Thymus (tissue), 11 donors: ENCODE measurements at regions not wholly inside any gene's neighbourhood (a gene's known extent, or its start where the extent isn't known, plus 50 kb on each side); places are given as distances from the start of the nearest gene placed in this dataset.

Experiments used
- DNase-seq, 9 donors: peaks; one replicate each; pipeline ENCODE4 v3.0.0-alpha.2; 2013; ENCODE audit warnings: low spot score in 9 of 9, low read depth in 6 of 9, missing footprints in 1 of 9
- H3K27ac ChIP-seq, 2 donors: one replicate each; pipeline ENCODE4 v1.5.1; 2013; ENCODE audit warnings: control low read depth in 1 of 2, low read depth in 1 of 2, low read length in 1 of 2, mild to moderate bottlenecking in 1 of 2, moderate library complexity in 1 of 2
- H3K27me3 ChIP-seq, 2 donors: one replicate each; pipeline ENCODE4 v1.5.1; 2013; ENCODE audit warnings: low read length in 1 of 2; ENCODE audit not compliant: control insufficient read depth in 2 of 2, insufficient read depth in 1 of 2
- H3K36me3 ChIP-seq, 2 donors: one replicate each; pipeline ENCODE4 v1.5.1; 2013; ENCODE audit warnings: low read length in 1 of 2, mild to moderate bottlenecking in 1 of 2, moderate library complexity in 1 of 2; ENCODE audit not compliant: control insufficient read depth in 2 of 2, insufficient read depth in 2 of 2
- H3K4me1 ChIP-seq, 2 donors: one replicate each; pipeline ENCODE4 v1.5.1; 2013; ENCODE audit warnings: low read length in 2 of 2; ENCODE audit not compliant: control insufficient read depth in 2 of 2, insufficient read depth in 2 of 2
- H3K4me3 ChIP-seq, 2 donors: one replicate each; pipeline ENCODE4 v1.5.1; 2013; ENCODE audit warnings: low read length in 2 of 2, control low read depth in 1 of 2, mild to moderate bottlenecking in 1 of 2
- H3K9me3 ChIP-seq, 2 donors: one replicate each; pipeline ENCODE4 v1.5.1; 2013; ENCODE audit warnings: low read length in 1 of 2, mild to moderate bottlenecking in 1 of 2; ENCODE audit not compliant: control insufficient read depth in 2 of 2, insufficient read depth in 1 of 2
- WGBS: extraction: QIAGEN DNeasy Blood & Tissue Kit; methylation state at CpG from one replicate; pipeline ENCODE4 v1.1.7; 2013; 5-methylcytosine and 5-hydroxymethylcytosine counted together
- donor health status: healthy.

DNA sequence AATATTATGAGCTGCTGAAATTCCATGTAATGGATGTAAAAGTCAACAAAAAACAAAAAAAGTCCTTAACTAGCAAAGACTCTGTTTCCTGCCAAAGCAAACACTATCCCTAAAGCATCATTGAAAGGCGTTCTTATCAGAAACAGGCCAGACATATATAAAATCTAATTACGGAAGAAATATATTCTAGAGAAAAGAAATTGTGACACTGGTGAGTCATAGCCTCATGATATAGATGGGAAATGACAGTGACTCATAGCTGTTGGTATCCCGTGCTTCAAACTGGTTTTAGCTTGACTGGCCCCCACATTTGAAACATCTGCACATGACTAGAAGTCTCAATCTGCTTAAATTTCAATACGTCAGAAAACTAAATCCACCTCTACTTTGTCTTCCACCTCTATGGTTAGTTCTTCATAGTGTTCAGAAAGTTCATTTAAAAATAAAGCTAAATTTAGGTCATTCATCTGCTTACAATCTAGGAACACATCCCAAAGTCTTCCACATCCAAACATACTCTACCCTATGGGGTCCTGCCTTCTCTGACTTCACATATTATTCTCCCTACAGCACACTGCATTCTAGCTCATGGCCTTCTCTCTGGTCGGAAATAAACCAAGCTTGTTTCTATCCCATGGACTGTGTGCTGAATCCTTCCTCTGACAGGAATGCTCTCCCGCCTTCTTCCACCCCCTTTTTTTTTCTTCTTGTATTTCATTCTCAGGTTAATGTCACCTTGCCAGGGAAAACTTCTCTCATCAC is 456.3 kb upstream of the ARRDC4 start:
- WGBS, result 90% methylated on average over 6 of the region's 6 CpGs
- Histone ChIP-seq H3K4me3 (no peak overlapping the region), H3K27me3 (no peaks in the 10 kb centered on the region), H3K36me3 (no peaks in the 10 kb centered on the region), H3K27ac (no peak overlapping the region), H3K9me3 (no peaks in the 10 kb centered on the region), H3K4me1 (no peaks in the 10 kb centered on the region)
- DNase-seq, result no peak

DNA sequence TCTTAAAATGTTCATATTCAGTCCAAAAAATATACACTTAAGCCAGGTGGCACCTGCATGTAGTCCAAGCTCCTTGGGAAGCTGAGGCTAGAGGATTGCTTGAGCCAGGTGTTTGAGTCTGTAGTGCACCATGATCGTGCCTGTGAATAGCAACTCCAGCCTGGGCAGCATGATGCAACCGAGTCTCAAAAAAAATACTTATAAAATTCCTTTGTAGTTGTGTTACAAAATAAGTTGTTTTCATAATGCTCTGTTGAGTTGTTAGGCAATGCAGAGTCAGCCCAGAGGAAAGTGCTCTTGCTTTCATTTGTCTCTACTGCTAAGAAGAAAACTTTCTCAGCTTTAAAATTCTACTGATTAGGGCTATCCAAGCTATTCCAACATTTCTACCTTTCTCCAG is 442.8 kb upstream of the ARRDC4 start:
- Histone ChIP-seq H3K27ac (no peak overlapping the region), H3K36me3 (no peaks in the 10 kb centered on the region), H3K4me1 (no peaks in the 10 kb centered on the region), H3K9me3 (no peaks in the 10 kb centered on the region), H3K27me3 (no peaks in the 10 kb centered on the region), H3K4me3 (no peak overlapping the region)
- 95% methylated on average over 2 of the region's 2 CpGs for WGBS
- no peak for DNase-seq

DNA sequence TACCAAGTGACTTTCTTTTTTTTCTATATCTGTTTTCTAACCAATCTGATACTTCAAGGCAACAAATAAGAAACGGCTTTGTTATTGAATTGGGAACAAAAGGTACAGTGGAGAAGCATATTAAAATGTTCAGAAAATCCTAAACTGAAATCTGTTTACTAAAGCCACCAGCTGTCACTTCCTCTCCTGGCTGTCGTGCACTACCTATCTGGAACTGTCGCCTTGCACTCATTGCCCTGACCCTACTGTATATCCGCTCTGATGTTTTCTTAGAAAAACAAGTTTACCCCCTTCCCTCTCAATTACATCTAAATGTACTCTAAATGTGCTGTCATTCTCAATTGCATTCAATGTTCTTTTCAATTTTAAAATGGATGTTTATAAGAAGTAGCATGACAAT is 439.8 kb upstream of the ARRDC4 start:
- no peak for DNase-seq
- no peak overlapping the region for H3K4me3 ChIP-seq
- 77% methylated on average over 4 of the region's 4 CpGs for WGBS
- no peaks in the 10 kb centered on the region for H3K36me3 ChIP-seq
- H3K9me3 ChIP-seq, result no peaks in the 10 kb centered on the region
- H3K4me1 ChIP-seq, result no peaks in the 10 kb centered on the region
- H3K27ac ChIP-seq, result no peak overlapping the region
- no peaks in the 10 kb centered on the region for H3K27me3 ChIP-seq

DNA sequence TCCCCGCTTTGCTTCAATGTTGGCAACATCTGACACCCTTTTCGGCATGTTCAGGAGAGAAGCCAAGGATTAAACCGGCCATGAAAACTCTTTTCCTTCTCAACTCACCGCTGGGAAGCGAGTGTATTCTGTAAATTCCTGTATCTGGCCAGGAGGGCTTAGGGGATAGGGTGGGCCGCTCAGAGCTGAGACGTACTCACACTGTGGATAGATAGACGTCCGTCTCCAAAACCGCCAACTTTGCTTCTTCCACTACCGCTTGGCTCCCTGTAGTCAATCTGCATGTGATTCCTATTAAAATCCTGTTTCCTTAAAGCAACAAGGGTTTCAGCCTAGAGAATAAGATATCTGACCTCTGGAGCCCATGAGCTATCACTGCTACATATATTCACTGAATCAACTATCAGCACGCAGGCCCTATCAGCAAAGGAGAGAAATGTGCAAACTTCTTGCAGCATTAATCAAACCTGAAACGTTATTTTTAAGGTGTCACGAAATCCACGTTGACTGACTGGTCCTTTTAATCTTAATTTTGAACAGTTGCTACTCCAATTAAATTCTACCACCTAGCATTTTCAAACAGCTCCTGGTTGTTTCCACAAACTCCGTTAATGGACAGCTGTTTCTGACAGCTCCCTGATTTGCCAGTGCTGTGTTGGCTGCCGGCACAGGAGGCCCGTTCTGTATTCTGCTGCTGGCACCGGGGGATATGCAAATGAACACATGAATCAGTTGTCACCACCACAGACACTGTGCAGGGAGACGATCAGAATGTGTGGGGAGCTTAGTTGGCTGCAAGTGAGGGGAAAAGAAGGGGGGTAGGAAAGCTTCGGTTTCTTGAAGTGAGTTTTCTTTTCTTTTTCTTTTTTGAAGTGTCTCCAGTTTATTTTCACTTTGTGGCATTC is 438.9 kb upstream of the ARRDC4 start:
- Histone ChIP-seq H3K27me3 (no peaks in the 10 kb centered on the region), H3K27ac (no peak overlapping the region), H3K9me3 (no peaks in the 10 kb centered on the region), H3K4me3 (no peak overlapping the region), H3K4me1 (no peaks in the 10 kb centered on the region), H3K36me3 (no peaks in the 10 kb centered on the region)
- 67% methylated on average over 21 of the region's 21 CpGs for WGBS
- DNase-seq, result no peak

DNA sequence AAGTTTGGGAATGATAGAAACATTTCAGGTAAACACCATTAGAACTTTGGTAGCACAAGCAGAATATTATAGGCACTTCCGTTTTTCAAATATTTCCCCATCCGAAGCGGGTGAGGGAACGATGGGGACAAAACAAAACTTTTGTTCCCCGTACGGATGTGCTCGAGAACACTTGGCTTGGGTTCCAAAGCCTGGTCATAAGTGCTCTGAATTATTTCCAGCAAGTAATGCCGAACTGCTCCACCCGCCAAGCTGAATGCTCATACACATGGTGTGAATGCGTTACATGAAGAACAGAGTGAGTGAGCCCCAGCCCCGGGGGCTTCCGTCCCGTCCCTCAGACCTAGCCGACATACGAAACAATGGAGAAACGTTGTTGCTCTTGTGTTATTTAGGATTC is 438.2 kb upstream of the ARRDC4 start:
- H3K4me1 ChIP-seq, result no peaks in the 10 kb centered on the region
- H3K9me3 ChIP-seq, result no peaks in the 10 kb centered on the region
- no peaks in the 10 kb centered on the region for H3K36me3 ChIP-seq
- H3K27me3 ChIP-seq, result no peaks in the 10 kb centered on the region
- no peak for DNase-seq
- no peak overlapping the region for H3K4me3 ChIP-seq
- WGBS, result 86% methylated on average over 16 of the region's 16 CpGs
- H3K27ac ChIP-seq, result no peak overlapping the region

DNA sequence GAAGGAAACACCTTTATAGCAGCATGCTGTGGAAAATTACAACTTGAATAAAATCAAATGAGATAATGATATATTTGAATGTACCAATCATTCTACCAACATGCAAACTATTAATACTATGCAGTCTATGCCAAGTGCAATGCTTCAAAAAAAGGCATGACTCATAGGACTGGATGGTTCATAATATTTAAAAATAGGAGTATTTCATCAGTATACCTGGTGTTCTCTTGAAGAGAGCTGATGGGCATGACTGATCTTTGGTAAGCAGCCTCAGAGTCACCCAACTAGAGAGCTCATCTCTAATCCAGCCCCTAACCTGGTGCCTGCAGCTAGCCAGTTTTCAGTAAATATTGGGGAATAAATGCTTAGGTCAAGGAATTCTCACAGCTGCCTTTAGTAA is 434.7 kb upstream of the ARRDC4 start:
- Histone ChIP-seq H3K27me3 (no peaks in the 10 kb centered on the region), H3K27ac (no peak overlapping the region), H3K4me1 (no peaks in the 10 kb centered on the region), H3K4me3 (no peak overlapping the region), H3K36me3 (no peaks in the 10 kb centered on the region), H3K9me3 (no peaks in the 10 kb centered on the region)
- no peak for DNase-seq

DNA sequence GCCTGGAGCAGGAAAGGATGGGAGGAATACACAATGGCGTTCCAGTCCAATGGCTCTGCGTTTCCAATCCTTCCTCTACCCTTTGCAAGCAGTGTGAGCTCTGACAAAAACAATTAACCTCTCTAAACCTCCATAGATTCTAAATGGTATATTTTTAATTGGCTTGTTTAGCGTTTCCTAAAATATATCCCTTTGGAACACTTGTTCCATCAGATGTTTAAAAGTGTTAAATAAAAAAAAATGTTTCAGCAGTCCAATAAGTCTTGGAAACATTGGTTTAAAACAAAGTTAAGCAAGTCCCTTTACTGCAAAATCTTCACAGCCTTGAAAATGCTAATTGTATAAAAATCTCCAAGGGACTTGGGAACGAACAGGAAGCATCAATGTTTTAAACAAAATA is 432.3 kb upstream of the ARRDC4 start:
- WGBS, result 85% methylated on average over 4 of the region's 4 CpGs
- no peak overlapping the region for H3K27ac ChIP-seq
- no peaks in the 10 kb centered on the region for H3K4me1 ChIP-seq
- no peaks in the 10 kb centered on the region for H3K9me3 ChIP-seq
- H3K27me3 ChIP-seq, result no peaks in the 10 kb centered on the region
- no peaks in the 10 kb centered on the region for H3K36me3 ChIP-seq
- H3K4me3 ChIP-seq, result no peak overlapping the region
- no peak for DNase-seq

DNA sequence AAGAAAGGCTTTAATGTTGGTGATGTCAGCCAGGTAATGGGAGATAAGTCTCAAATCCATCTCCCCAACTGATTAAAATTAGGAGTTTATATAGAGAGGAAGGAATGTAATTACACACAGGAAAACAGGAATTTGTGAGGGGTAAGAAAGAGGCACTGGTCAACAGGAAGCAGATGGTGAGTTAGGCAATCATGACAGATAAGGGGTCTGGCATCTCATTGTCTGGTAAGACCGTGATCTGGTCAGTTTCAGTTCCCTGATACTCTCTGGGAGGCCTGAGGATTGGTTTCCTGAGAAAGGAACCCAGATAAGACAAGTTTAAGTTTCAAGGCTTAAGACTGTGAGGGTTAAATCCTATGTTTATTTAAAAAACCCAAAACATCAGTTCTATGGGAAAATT is 414.7 kb upstream of the ARRDC4 start:
- Histone ChIP-seq H3K36me3 (no peaks in the 10 kb centered on the region), H3K27ac (no peak overlapping the region), H3K4me1 (no peaks in the 10 kb centered on the region), H3K4me3 (no peak overlapping the region), H3K9me3 (no peaks in the 10 kb centered on the region), H3K27me3 (no peaks in the 10 kb centered on the region)
- 25% methylated on average over 1 of the region's 1 CpG for WGBS
- DNase-seq, result no peak

DNA sequence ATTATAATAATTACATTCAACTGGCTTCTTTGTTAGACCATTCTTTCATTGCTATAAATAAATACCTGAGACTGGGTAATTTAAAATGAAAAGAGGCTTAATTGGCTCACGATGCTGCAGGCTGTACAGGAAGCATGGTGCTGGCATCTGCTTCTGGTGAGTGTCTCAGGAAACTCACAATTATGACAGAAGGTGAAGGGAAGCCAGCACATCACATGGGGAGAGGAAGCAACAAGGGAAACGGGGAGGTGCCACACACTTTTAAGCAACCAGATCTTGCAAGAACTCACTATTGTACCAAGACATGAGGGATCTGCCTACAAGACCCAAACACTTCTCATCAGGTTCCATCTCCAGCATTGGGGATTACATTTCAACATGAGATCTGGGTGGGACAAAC is 413.1 kb upstream of the ARRDC4 start:
- H3K9me3 ChIP-seq, result no peaks in the 10 kb centered on the region
- H3K4me1 ChIP-seq, result no peaks in the 10 kb centered on the region
- H3K36me3 ChIP-seq, result no peaks in the 10 kb centered on the region
- no peak overlapping the region for H3K27ac ChIP-seq
- DNase-seq, result no peak
- H3K27me3 ChIP-seq, result no peaks in the 10 kb centered on the region
- 74% methylated on average over 2 of the region's 2 CpGs for WGBS
- H3K4me3 ChIP-seq, result no peak overlapping the region
